ENCODE measurements at regions not wholly inside any gene's neighbourhood (a gene's known extent, or its start where the extent isn't known, plus 50 kb on each side); places are given as distances from the start of the nearest gene placed in this dataset.

DNA sequence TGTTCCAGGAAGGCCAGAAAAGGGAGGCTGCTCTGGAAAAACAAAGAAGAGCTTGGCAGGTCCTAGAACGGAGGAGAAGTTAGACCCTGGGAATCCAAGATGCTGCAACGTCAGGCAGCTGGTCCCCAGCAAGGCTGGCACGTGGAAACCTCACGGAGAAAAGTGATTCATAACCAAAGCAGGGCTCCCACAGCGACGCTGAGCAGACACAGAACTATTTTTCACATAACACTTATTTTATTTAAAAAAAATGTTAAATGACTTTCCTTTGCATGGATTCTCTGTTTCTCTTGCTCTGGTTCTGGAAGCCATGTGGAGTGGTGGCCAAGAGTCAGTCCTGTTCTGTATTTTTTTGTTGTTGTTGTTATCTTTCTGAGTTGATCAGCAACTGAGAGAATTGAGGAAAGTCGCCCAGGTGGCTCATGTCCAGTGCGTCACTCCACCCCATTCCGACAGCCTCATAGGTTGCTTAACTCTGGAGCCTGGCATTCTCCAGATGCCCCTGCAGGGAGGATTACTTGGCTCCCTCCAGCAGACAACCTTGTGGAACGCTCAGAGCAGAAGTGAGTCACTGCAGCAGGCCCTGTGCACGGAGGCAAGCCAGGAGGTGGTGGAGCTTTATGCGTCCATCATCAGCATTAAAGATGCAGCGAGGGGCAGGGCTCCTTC, 229.9 kb upstream of the HDAC4 start:
- TF ChIP-seq GATA2 (IDR thresholded peaks at IDR 0.05; ENCODE audit: low read depth, low read length) (no peak), GATA3 (IDR thresholded peaks at IDR 0.05; ENCODE audit: low read depth, low read length) (no peak)

All from SH-SY5Y (cell line).